GM19025 (cell line): ENCODE measurements at regions not wholly inside any gene's neighbourhood (a gene's known extent, or its start where the extent isn't known, plus 50 kb on each side); places are given as distances from the start of the nearest gene placed in this dataset.
A peak's percentile ranks its signal among the peaks of the same experiment; 100 is the strongest.
"Not testable (repeated sequence)": the region's sequence is repeated elsewhere in the genome, so short reads cannot be mapped to it uniquely, and the experiment has no call there.

Experiments used
- ATAC-seq: cut with Tn5 transposase; IDR thresholded peaks from one replicate; pipeline ENCODE4 v1.9.1; 2021; ENCODE audit warnings: mild to moderate bottlenecking, low read depth, moderate library complexity; ENCODE audit not compliant: unreplicated experiment

GRCh38 chr2:2909086-2910035 is 468.3 kb downstream of the EIPR1 start:
- ATAC-seq = no peak

- ATAC-seq = no peak
Observed at GRCh38 chr2:2906091-2906490, 471.5 kb downstream of the EIPR1 start.

GRCh38 chr2:2904721-2905350 is 472.8 kb downstream of the EIPR1 start:
- ATAC-seq = no peak

GRCh38 chr2:2902547-2903281 is 474.9 kb downstream of the EIPR1 start:
- ATAC-seq = no peak

GRCh38 chr2:2901384-2902345 is 476.0 kb downstream of the EIPR1 start:
- ATAC-seq = peak; percentile 84

GRCh38 chr2:2899826-2900225 is 477.8 kb downstream of the EIPR1 start:
- ATAC-seq = no peak

GRCh38 chr2:2898744-2899143 is 478.9 kb downstream of the EIPR1 start:
- ATAC-seq = no peak

GRCh38 chr2:2896643-2897042 is 481.0 kb downstream of the EIPR1 start:
- ATAC-seq = no peak

GRCh38 chr2:2896011-2896410 is 481.6 kb downstream of the EIPR1 start:
- no peak for ATAC-seq

GRCh38 chr2:2894011-2894410 is 483.6 kb downstream of the EIPR1 start:
- not testable (repeated sequence) for ATAC-seq

- ATAC-seq = no peak
Observed at GRCh38 chr2:2892892-2893291, 484.7 kb downstream of the EIPR1 start.

- no peak for ATAC-seq
Observed at GRCh38 chr2:2892378-2892777, 485.2 kb downstream of the EIPR1 start.

- ATAC-seq = no peak
Observed at GRCh38 chr2:2890901-2891300, 486.7 kb downstream of the EIPR1 start.

- no peak for ATAC-seq
Observed at GRCh38 chr2:2890246-2890645, 487.4 kb downstream of the EIPR1 start.

- no peak for ATAC-seq
Observed at GRCh38 chr2:2889646-2890045, 488.0 kb downstream of the EIPR1 start.

- ATAC-seq = no peak
Observed at GRCh38 chr2:2889141-2889540, 488.5 kb downstream of the EIPR1 start.

GRCh38 chr2:2887772-2888387 is 489.7 kb downstream of the EIPR1 start:
- no peak for ATAC-seq

GRCh38 chr2:2886922-2887321 is 490.7 kb downstream of the EIPR1 start:
- ATAC-seq = no peak

GRCh38 chr2:2881499-2881898 is 496.1 kb downstream of the EIPR1 start:
- no peak for ATAC-seq

- no peak for ATAC-seq
Observed at GRCh38 chr2:2880938-2881337, 496.7 kb downstream of the EIPR1 start.
